SK-N-SH treated with all-trans-retinoic acid at 6 μM for 48 hours (cell line): ENCODE measurements at regions not wholly inside any gene's neighbourhood (a gene's known extent, or its start where the extent isn't known, plus 50 kb on each side); places are given as distances from the start of the nearest gene placed in this dataset.

ENCODE experiments used
- BACH2 ChIP-seq: fragments of 250-450 bp; sonication (Bioruptor Pico); IDR thresholded peaks from 2 replicates; pipeline ENCODE4 v1.9.0; 2021; ENCODE audit warnings: mild to moderate bottlenecking, borderline replicate concordance
- GLIS3 ChIP-seq: fragments of 250-450 bp; sonication (Bioruptor Pico); IDR thresholded peaks from 2 replicates; pipeline ENCODE4 v1.5.0; 2020; ENCODE audit warnings: mild to moderate bottlenecking, moderate library complexity
- PATZ1 ChIP-seq: fragments of 250-450 bp; sonication (Bioruptor Pico); IDR thresholded peaks from 2 replicates; pipeline ENCODE4 v1.8.0; 2020; ENCODE audit warnings: mild to moderate bottlenecking, moderate library complexity, borderline replicate concordance
- SNAI2 ChIP-seq: fragments of 250-450 bp; sonication (Bioruptor Pico); IDR thresholded peaks from 2 replicates; pipeline ENCODE4 v1.5.0; 2020; ENCODE audit warnings: mild to moderate bottlenecking, moderate library complexity

- no peak for TF ChIP-seq PATZ1 (CRISPR knock-in tag)
- no peak for TF ChIP-seq GLIS3 (CRISPR knock-in tag)
- TF ChIP-seq BACH2 (CRISPR knock-in tag) = no peak
- TF ChIP-seq SNAI2 = no peak
Measured at GRCh38 chr5:39794513-39795210, 369.9 kb upstream of the DAB2 start.
